GM12878 (cell line): ENCODE measurements at regions not wholly inside any gene's neighbourhood (a gene's known extent, or its start where the extent isn't known, plus 50 kb on each side); places are given as distances from the start of the nearest gene placed in this dataset.

Source experiments
- CBX5 ChIP-seq: sonication (generic); IDR thresholded peaks from 2 replicates; pipeline ENCODE4 v1.6.1; 2016; ENCODE audit warnings: low read depth, moderate library complexity, mild to moderate bottlenecking, inconsistent platforms
- EP300 ChIP-seq, 2 experiments: fragments of 150-350 bp in 1 of 2; IDR thresholded peaks; 2 replicates each; pipeline ENCODE4 v1.6.1; 2011 to 2012; ENCODE audit warnings: low read depth in 2 of 2, low read length in 2 of 2, borderline replicate concordance in 1 of 2, improper control_type of control experiment in 1 of 2, inconsistent platforms in 1 of 2; ENCODE audit not compliant: control insufficient read depth in 1 of 2
- EZH2 ChIP-seq: IDR thresholded peaks from 2 replicates; pipeline ENCODE4 v1.6.1; 2012; ENCODE audit warnings: low read depth, mild to moderate bottlenecking, control low read depth, inconsistent platforms, low read length, borderline replicate concordance; ENCODE audit not compliant: control insufficient read depth
- GATAD2B ChIP-seq: fragments of 450-650 bp; conservative IDR thresholded peaks from 2 replicates; pipeline ENCODE4 v1.6.1; 2017; ENCODE audit warnings: low read depth, mild to moderate bottlenecking, moderate library complexity
- HDAC2 ChIP-seq: fragments of 200-600 bp; sonication (generic); IDR thresholded peaks from 2 replicates; pipeline ENCODE4 v1.6.1; 2017
- JUNB ChIP-seq: IDR thresholded peaks from 2 replicates; pipeline ENCODE4 v1.6.1; 2016; ENCODE audit warnings: antibody characterized with exemption, mild to moderate bottlenecking
- KDM1A ChIP-seq: fragments of 200-600 bp; sonication (generic); IDR thresholded peaks from 2 replicates; pipeline ENCODE4 v1.6.1; 2016; ENCODE audit warnings: borderline replicate concordance
- POLR2AphosphoS5 ChIP-seq: IDR thresholded peaks from 2 replicates; pipeline ENCODE4 v1.6.1; 2011; ENCODE audit warnings: mild to moderate bottlenecking, low read length, inconsistent platforms
- TF ChIP-seq, protein P1 (sequence below): IDR thresholded peaks from 2 replicates; pipeline ENCODE4 v1.6.1; 2011; ENCODE audit warnings: low read depth, low read length, improper control_type of control experiment, borderline replicate concordance
- TF ChIP-seq, protein P2 (sequence below), 3 experiments: IDR thresholded peaks in 2 of 3; conservative IDR thresholded peaks in 1 of 3; 2 replicates each; pipeline ENCODE4 v1.5.1; 2011; ENCODE audit warnings: low read depth in 3 of 3, low read length in 3 of 3, mild to moderate bottlenecking in 3 of 3, control low read depth in 2 of 3, moderate library complexity in 2 of 3, inconsistent platforms in 1 of 3, mixed read lengths in 1 of 3; ENCODE audit not compliant: control insufficient read depth in 2 of 3, insufficient read depth in 1 of 3; ENCODE audit errors: extremely low read depth in 1 of 3
- TF ChIP-seq, protein P3 (sequence below): IDR thresholded peaks from 2 replicates; pipeline ENCODE4 v1.6.1; 2011; ENCODE audit warnings: low read depth, mild to moderate bottlenecking, low read length, moderate library complexity, borderline replicate concordance; ENCODE audit errors: extremely low read depth

DNA sequence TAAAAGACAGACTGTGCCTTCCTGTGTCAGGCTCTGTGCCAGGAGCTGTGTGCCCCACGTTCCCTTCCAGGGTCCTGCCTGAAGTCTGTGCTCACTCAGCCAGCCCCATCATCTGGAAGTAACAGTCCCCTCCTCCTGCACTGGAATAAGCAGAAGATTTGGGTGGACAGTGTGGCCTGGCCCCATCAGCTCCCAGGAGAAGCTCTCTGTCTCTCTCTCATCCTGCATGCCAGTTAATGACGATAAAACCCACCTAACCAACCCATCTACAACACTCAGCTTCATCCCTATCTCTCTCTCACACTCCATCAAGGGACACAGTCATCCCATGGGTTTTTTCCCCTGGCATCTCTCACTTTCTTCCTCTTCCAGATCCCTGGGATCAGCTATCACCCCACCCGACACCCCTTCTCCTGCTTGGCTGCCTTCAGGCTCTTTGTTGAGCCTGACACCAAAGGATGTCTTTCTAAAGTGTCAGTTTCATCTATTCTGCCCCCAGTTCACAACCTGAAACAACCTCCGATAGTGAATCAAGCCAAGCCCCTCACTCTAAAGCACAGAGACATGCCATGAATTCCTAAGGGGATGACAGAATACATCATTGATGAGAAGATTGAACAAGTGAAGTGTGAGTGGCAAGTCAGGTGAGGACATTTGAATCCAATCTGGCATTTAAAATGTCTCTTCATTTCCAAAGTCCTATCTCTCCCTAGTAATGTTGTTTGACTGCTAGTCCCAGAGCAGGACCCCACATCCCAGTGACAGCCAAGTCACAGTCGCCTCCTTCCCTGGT, 91.4 kb upstream of the TOP3B start:
- TF ChIP-seq JUNB (no peak), EZH2 (no peak), CBX5 (no peak), GATAD2B (no peak), HDAC2 (no peak), EP300 (IDR thresholded peaks at IDR 0.05; ENCODE audit: borderline replicate concordance in 1 of 2, control insufficient read depth in 1 of 2, low read depth in 2 of 2, low read length in 2 of 2) (no peak), POLR2AphosphoS5 (no peak), KDM1A (no peak)
- TF ChIP-seq, protein P1, sequence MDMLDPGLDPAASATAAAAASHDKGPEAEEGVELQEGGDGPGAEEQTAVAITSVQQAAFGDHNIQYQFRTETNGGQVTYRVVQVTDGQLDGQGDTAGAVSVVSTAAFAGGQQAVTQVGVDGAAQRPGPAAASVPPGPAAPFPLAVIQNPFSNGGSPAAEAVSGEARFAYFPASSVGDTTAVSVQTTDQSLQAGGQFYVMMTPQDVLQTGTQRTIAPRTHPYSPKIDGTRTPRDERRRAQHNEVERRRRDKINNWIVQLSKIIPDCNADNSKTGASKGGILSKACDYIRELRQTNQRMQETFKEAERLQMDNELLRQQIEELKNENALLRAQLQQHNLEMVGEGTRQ, result no peak
- TF ChIP-seq, protein P2, sequence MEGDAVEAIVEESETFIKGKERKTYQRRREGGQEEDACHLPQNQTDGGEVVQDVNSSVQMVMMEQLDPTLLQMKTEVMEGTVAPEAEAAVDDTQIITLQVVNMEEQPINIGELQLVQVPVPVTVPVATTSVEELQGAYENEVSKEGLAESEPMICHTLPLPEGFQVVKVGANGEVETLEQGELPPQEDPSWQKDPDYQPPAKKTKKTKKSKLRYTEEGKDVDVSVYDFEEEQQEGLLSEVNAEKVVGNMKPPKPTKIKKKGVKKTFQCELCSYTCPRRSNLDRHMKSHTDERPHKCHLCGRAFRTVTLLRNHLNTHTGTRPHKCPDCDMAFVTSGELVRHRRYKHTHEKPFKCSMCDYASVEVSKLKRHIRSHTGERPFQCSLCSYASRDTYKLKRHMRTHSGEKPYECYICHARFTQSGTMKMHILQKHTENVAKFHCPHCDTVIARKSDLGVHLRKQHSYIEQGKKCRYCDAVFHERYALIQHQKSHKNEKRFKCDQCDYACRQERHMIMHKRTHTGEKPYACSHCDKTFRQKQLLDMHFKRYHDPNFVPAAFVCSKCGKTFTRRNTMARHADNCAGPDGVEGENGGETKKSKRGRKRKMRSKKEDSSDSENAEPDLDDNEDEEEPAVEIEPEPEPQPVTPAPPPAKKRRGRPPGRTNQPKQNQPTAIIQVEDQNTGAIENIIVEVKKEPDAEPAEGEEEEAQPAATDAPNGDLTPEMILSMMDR (IDR thresholded peaks at IDR 0.05 in 2 of 3, conservative IDR thresholded peaks at IDR 0.05 in 1 of 3; ENCODE audit: control insufficient read depth in 2 of 3, extremely low read depth in 1 of 3, insufficient read depth in 1 of 3, low read depth in 3 of 3, low read length in 3 of 3), result no peak
- TF ChIP-seq, protein P3, sequence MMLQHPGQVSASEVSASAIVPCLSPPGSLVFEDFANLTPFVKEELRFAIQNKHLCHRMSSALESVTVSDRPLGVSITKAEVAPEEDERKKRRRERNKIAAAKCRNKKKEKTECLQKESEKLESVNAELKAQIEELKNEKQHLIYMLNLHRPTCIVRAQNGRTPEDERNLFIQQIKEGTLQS, result no peak
